ENCODE measurements at regions not wholly inside any gene's neighbourhood (a gene's known extent, or its start where the extent isn't known, plus 50 kb on each side); places are given as distances from the start of the nearest gene placed in this dataset.

DNA sequence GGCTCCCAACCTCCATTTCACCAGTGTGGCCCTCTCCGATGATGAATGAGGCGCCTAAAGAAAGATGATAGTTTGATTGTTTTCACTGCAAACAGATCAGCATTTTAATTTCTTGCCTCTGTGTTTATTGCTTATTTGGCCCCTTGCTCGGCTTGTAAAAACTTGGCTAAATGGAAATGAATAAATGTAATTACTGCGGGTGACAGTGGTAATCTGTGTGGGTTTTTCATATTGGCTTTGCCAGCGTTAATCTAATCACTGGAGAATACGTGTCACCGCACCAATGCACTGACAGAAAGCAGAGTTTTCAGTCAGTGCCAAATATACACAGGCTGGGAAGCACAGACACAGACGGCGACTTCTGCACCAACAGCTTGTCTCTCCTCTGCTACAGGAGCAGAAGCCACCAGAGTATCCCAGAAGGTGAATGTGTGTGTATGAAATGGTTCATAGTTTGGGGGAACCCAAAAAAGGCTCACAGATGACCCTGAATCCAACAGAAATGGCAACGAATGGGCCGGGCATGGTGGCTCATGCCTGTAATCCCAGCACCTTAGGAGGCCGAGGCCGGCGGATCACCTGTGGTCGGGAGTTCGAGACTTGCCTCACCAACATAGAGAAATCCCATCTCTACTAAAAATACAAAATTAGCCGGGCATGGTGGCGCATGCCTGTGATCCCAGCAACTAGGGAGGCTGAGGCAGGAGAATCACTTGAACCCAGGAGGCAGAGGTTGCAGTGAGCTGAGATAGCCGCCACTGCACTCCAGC lies 534.0 kb downstream of the PKHD1 start:
- H3K4me2 ChIP-seq (ENCODE audit: low read length) = no peak overlapping the region
- no peaks in the 10 kb centered on the region for H3K9me2 ChIP-seq (ENCODE audit: insufficient read depth, low read length)
- no peaks in the 10 kb centered on the region for H3K79me2 ChIP-seq (replicated peaks; ENCODE audit: insufficient read depth, low read length)
- H3K9ac ChIP-seq (ENCODE audit: low read length) = no peak overlapping the region
- no peaks in the 10 kb centered on the region for H3K9me3 ChIP-seq (ENCODE audit: low read length)
- H3K27ac ChIP-seq (ENCODE audit: low read length) = no peak overlapping the region
- no peaks in the 10 kb centered on the region for H3K36me3 ChIP-seq (ENCODE audit: insufficient read depth, low read length)
- H3F3A ChIP-seq (ENCODE audit: insufficient read depth, low read length, poor library complexity, severe bottlenecking) = no peaks in the 10 kb centered on the region
- no peak overlapping the region for H2AFZ ChIP-seq (ENCODE audit: low read depth, low read length)
- H3K4me3 ChIP-seq (ENCODE audit: low read length) = no peak overlapping the region
- H3K27me3 ChIP-seq (ENCODE audit: insufficient read depth, low read depth, low read length) = peaks cover 78% of the 10 kb centered on the region
- H4K20me1 ChIP-seq (ENCODE audit: insufficient read depth) = no peaks in the 10 kb centered on the region
- TF ChIP-seq EP300 (conservative IDR thresholded peaks at IDR 0.05; ENCODE audit: poor library complexity, severe bottlenecking) (no peak), SMC3 (conservative IDR thresholded peaks at IDR 0.05; ENCODE audit: poor library complexity) (no peak), RAD21 (conservative IDR thresholded peaks at IDR 0.05) (no peak), TAF1 (IDR thresholded peaks at IDR 0.05; ENCODE audit: low read depth) (no peak), EZH2 (IDR thresholded peaks at IDR 0.05; ENCODE audit: borderline replicate concordance, insufficient read depth, low read length, poor library complexity, severe bottlenecking) (no peak), CTCF (IDR thresholded peaks at IDR 0.05; ENCODE audit: poor library complexity, severe bottlenecking) (no peak), POLR2AphosphoS5 (IDR thresholded peaks at IDR 0.05) (no peak), REST (IDR thresholded peaks at IDR 0.05; ENCODE audit: borderline replicate concordance) (no peak), MXI1 (conservative IDR thresholded peaks at IDR 0.05; ENCODE audit: poor library complexity, severe bottlenecking) (no peak)

DNA sequence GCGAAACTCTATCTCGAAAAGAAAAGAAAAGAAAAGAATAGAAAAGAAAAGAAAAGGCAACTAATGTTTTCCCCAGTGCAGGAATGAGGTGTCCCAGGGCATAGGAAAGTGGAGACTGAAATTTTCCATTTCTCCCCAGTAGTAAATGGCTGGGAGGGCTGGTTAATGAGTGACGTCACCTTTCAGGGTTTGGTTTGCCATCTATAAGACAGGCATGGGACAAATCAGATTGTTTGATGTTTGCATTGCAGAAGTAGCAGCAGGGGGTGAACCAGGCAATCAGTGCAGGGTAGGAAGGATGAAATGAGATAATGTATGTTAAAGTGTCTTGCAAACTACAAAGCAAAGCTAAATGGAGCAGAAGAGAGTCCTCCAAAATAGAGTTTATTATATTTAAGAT lies 533.4 kb downstream of the PKHD1 start:
- H3K9ac ChIP-seq (ENCODE audit: low read length) = no peak overlapping the region
- no peak overlapping the region for H3K27ac ChIP-seq (ENCODE audit: low read length)
- H3K36me3 ChIP-seq (ENCODE audit: insufficient read depth, low read length) = no peaks in the 10 kb centered on the region
- no peaks in the 10 kb centered on the region for H3K9me2 ChIP-seq (ENCODE audit: insufficient read depth, low read length)
- TF ChIP-seq EP300 (conservative IDR thresholded peaks at IDR 0.05; ENCODE audit: poor library complexity, severe bottlenecking) (no peak), MXI1 (conservative IDR thresholded peaks at IDR 0.05; ENCODE audit: poor library complexity, severe bottlenecking) (no peak)
- no peak overlapping the region for H3K4me2 ChIP-seq (ENCODE audit: low read length)
- H2AFZ ChIP-seq (ENCODE audit: low read depth, low read length) = no peak overlapping the region
- peaks cover 74% of the 10 kb centered on the region for H3K27me3 ChIP-seq (ENCODE audit: insufficient read depth, low read depth, low read length)
- no peak overlapping the region for H3K4me3 ChIP-seq (ENCODE audit: low read length)
- no peaks in the 10 kb centered on the region for H3K79me2 ChIP-seq (replicated peaks; ENCODE audit: insufficient read depth, low read length)
- no peaks in the 10 kb centered on the region for H3F3A ChIP-seq (ENCODE audit: insufficient read depth, low read length, poor library complexity, severe bottlenecking)
- no peaks in the 10 kb centered on the region for H3K9me3 ChIP-seq (ENCODE audit: low read length)
- no peaks in the 10 kb centered on the region for H4K20me1 ChIP-seq (ENCODE audit: insufficient read depth)

All from neural cell (in vitro differentiated cells).